CD4-positive, alpha-beta T cell treated with Interleukin-4 for 1 hour (primary cell): ENCODE measurements at regions not wholly inside any gene's neighbourhood (a gene's known extent, or its start where the extent isn't known, plus 50 kb on each side); places are given as distances from the start of the nearest gene placed in this dataset.

Experiments used
- DNase-seq, 2 donors: peaks; one replicate each; pipeline ENCODE4 v3.0.0-alpha.2; 2020 to 2022

GRCh38 chr4:189048119-189048518 is 892.6 kb upstream of the FRG1 start:
- DNase-seq: no peak

GRCh38 chr4:189049682-189050081 is 891.0 kb upstream of the FRG1 start:
- DNase-seq: no peak

- DNase-seq: no peak
Observed at GRCh38 chr4:189050643-189051042, 890.0 kb upstream of the FRG1 start.

- no peak for DNase-seq
Observed at GRCh38 chr4:189053621-189054020, 887.1 kb upstream of the FRG1 start.

- no peak for DNase-seq
Observed at GRCh38 chr4:189060104-189060503, 880.6 kb upstream of the FRG1 start.

- no peak for DNase-seq
Observed at GRCh38 chr4:189062047-189062820, 878.4 kb upstream of the FRG1 start.

- no peak for DNase-seq
Observed at GRCh38 chr4:189069772-189070171, 870.9 kb upstream of the FRG1 start.

- DNase-seq: no peak
Observed at GRCh38 chr4:189071241-189071640, 869.4 kb upstream of the FRG1 start.

- no peak for DNase-seq
Observed at GRCh38 chr4:189073739-189074138, 866.9 kb upstream of the FRG1 start.

GRCh38 chr4:189081826-189082225 is 858.8 kb upstream of the FRG1 start:
- no peak for DNase-seq

GRCh38 chr4:189083769-189084168 is 856.9 kb upstream of the FRG1 start:
- no peak for DNase-seq

- DNase-seq: no peak
Observed at GRCh38 chr4:189084671-189085070, 856.0 kb upstream of the FRG1 start.

- DNase-seq: no peak
Observed at GRCh38 chr4:189087971-189088370, 852.7 kb upstream of the FRG1 start.

GRCh38 chr4:189088780-189089179 is 851.9 kb upstream of the FRG1 start:
- no peak for DNase-seq

GRCh38 chr4:189090174-189090814 is 850.4 kb upstream of the FRG1 start:
- DNase-seq: no peak

GRCh38 chr4:189092581-189092980 is 848.1 kb upstream of the FRG1 start:
- no peak for DNase-seq

GRCh38 chr4:189096108-189096507 is 844.6 kb upstream of the FRG1 start:
- DNase-seq: no peak

GRCh38 chr4:189096717-189097116 is 844.0 kb upstream of the FRG1 start:
- DNase-seq: no peak

- DNase-seq: no peak
Observed at GRCh38 chr4:189098932-189099696, 841.6 kb upstream of the FRG1 start.

- DNase-seq: no peak
Observed at GRCh38 chr4:189113389-189113888, 827.2 kb upstream of the FRG1 start.

GRCh38 chr4:189117426-189117825 is 823.2 kb upstream of the FRG1 start:
- no peak for DNase-seq

GRCh38 chr4:189121336-189121735 is 819.3 kb upstream of the FRG1 start:
- no peak for DNase-seq

GRCh38 chr4:189124149-189124758 is 816.4 kb upstream of the FRG1 start:
- no peak for DNase-seq
